PC-3 (cell line): ENCODE measurements at regions not wholly inside any gene's neighbourhood (a gene's known extent, or its start where the extent isn't known, plus 50 kb on each side); places are given as distances from the start of the nearest gene placed in this dataset.

Source experiments
- CTCF ChIP-seq: fragments of 300-600 bp; sonication (generic); conservative IDR thresholded peaks from 2 replicates; pipeline ENCODE4 v1.5.1; 2017; ENCODE audit warnings: antibody characterized with exemption, low read depth, mild to moderate bottlenecking, low read length
- EZH2phosphoT487 ChIP-seq: fragments of 300-600 bp; sonication (generic); IDR thresholded peaks from 2 replicates; pipeline ENCODE4 v1.6.1; 2018; ENCODE audit warnings: mild to moderate bottlenecking, antibody characterized with exemption, low read length, borderline replicate concordance

- TF ChIP-seq EZH2phosphoT487 (no peak), CTCF (no peak)
Measured at GRCh38 chr5:4896328-4896727, 243.8 kb upstream of the ADAMTS16 start.
